Keratinocyte (primary cell): ENCODE measurements at regions not wholly inside any gene's neighbourhood (a gene's known extent, or its start where the extent isn't known, plus 50 kb on each side); places are given as distances from the start of the nearest gene placed in this dataset.

Experiments
- DNase-seq: peaks from one replicate; pipeline ENCODE4 v3.0.0-alpha.2; 2011; ENCODE audit warnings: low read depth, missing footprints, low spot score
- FAIRE-seq: peaks from 2 replicates; lab custom pipeline; 2011; peaks lifted over from hg19 to GRCh38; lab: Jason Lieb, UNC
- H2AFZ ChIP-seq: 2 replicates; pipeline ENCODE4 v1.6.0; 2012; ENCODE audit warnings: low read length, control low read depth, inconsistent platforms; ENCODE audit not compliant: control insufficient read depth
- H3K27ac ChIP-seq: 2 replicates; pipeline ENCODE4 v1.5.1; 2011; ENCODE audit warnings: low read length; ENCODE audit not compliant: control insufficient read depth, insufficient read depth
- H3K27me3 ChIP-seq: 3 replicates; pipeline ENCODE4 v1.6.0; 2011; ENCODE audit warnings: low read length; ENCODE audit not compliant: control insufficient read depth, insufficient read depth; ENCODE audit errors: extremely low read depth
- H3K36me3 ChIP-seq, 2 experiments: 2 replicates in 1 of 2; 3 replicates in 1 of 2; pipeline ENCODE4 v1.5.1; 2011; ENCODE audit warnings: low read length in 2 of 2, mild to moderate bottlenecking in 1 of 2; ENCODE audit not compliant: control insufficient read depth in 2 of 2, insufficient read depth in 2 of 2; ENCODE audit errors: extremely low read depth in 1 of 2
- H3K4me1 ChIP-seq: 3 replicates; pipeline ENCODE4 v1.5.1; 2011; ENCODE audit warnings: low read length; ENCODE audit not compliant: control insufficient read depth, insufficient read depth; ENCODE audit errors: extremely low read depth
- H3K4me2 ChIP-seq: 3 replicates; pipeline ENCODE4 v1.6.0; 2011; ENCODE audit warnings: low read depth, low read length; ENCODE audit not compliant: control insufficient read depth, insufficient read depth; ENCODE audit errors: extremely low read depth
- H3K4me3 ChIP-seq, 3 experiments: fragments of 200-600 bp in 1 of 3; sonication (generic) in 1 of 3; 2 replicates in 2 of 3; 3 replicates in 1 of 3; pipeline ENCODE4 v1.5.1; 2011 to 2016; ENCODE audit warnings: low read length in 3 of 3, mild to moderate bottlenecking in 3 of 3, control low read depth in 2 of 3, inconsistent platforms in 1 of 3, low read depth in 1 of 3, mixed read lengths in 1 of 3, mixed run types in 1 of 3, moderate library complexity in 1 of 3; ENCODE audit not compliant: control insufficient read depth in 2 of 3, insufficient read depth in 2 of 3; ENCODE audit errors: extremely low read depth in 1 of 3
- H3K79me2 ChIP-seq: 2 replicates; pipeline ENCODE4 v1.6.0; 2012; ENCODE audit warnings: low read length; ENCODE audit not compliant: control insufficient read depth, insufficient read depth
- H3K9ac ChIP-seq: 3 replicates; pipeline ENCODE4 v1.6.0; 2011; ENCODE audit warnings: low read length; ENCODE audit not compliant: control insufficient read depth, insufficient read depth; ENCODE audit errors: extremely low read depth
- H3K9me1 ChIP-seq: 3 replicates; pipeline ENCODE4 v1.6.0; 2011; ENCODE audit warnings: low read length; ENCODE audit not compliant: control insufficient read depth, insufficient read depth; ENCODE audit errors: extremely low read depth
- H3K9me3 ChIP-seq: 2 replicates; pipeline ENCODE4 v1.5.1; 2012; ENCODE audit warnings: low read depth, low read length; ENCODE audit not compliant: control insufficient read depth
- H4K20me1 ChIP-seq: 3 replicates; pipeline ENCODE4 v1.6.0; 2011; ENCODE audit warnings: low read length; ENCODE audit not compliant: control insufficient read depth, insufficient read depth; ENCODE audit errors: extremely low read depth
- EZH2 ChIP-seq: IDR thresholded peaks from one replicate; pipeline ENCODE4 v1.6.1; 2012; ENCODE audit warnings: inconsistent platforms, mild to moderate bottlenecking, low read length, moderate library complexity
- dilution Hi-C: fragments of 300-500 bp; cut with MboI; formaldehyde crosslinking; loops from one replicate; pipeline ENCODE4 v1.7.0; 2020; ENCODE audit warnings: low sequenced_read_pairs; ENCODE audit not compliant: extremely low pct_ligation_motif_present
- TF ChIP-seq, protein P1 (sequence below), 3 experiments: IDR thresholded peaks in 1 of 3; conservative IDR thresholded peaks in 1 of 3; optimal IDR thresholded peaks in 1 of 3; 2 replicates in 2 of 3; 3 replicates in 1 of 3; pipeline versions ENCODE3 to v1.5.1; 2011; ENCODE audit warnings: low read length in 3 of 3, mild to moderate bottlenecking in 3 of 3, moderate library complexity in 2 of 3, control low read depth in 1 of 3, inconsistent platforms in 1 of 3; ENCODE audit not compliant: insufficient read depth in 2 of 3; ENCODE audit errors: extremely low read depth in 1 of 3

DNA sequence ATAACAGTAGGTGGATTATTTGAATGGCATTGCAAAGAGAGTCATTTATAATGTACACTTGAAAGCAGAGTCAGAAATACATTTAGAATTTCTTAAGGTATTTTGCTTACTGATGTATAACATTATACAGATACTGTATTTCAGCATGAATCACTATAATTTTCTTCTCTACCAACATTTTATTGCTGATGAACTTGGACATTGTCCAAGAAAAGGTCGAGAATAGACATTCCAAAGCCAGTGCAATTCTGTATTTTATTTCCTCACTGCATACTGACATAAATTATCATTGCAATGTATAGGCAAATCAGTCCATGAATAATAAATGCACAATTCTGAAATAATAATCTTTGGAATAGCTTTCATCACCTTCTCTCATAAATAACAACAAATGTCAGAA is 1420.0 kb upstream of the EYS start:
- H3K36me3 ChIP-seq = no peaks in the 10 kb centered on the region
- no peak overlapping the region for H3K4me2 ChIP-seq
- FAIRE-seq (no peak), DNase-seq (no peak)
- H2AFZ ChIP-seq = no peak overlapping the region
- H4K20me1 ChIP-seq = no peaks in the 10 kb centered on the region
- no peaks in the 10 kb centered on the region for H3K27me3 ChIP-seq
- no peaks in the 10 kb centered on the region for H3K9me1 ChIP-seq
- TF ChIP-seq, protein P1, sequence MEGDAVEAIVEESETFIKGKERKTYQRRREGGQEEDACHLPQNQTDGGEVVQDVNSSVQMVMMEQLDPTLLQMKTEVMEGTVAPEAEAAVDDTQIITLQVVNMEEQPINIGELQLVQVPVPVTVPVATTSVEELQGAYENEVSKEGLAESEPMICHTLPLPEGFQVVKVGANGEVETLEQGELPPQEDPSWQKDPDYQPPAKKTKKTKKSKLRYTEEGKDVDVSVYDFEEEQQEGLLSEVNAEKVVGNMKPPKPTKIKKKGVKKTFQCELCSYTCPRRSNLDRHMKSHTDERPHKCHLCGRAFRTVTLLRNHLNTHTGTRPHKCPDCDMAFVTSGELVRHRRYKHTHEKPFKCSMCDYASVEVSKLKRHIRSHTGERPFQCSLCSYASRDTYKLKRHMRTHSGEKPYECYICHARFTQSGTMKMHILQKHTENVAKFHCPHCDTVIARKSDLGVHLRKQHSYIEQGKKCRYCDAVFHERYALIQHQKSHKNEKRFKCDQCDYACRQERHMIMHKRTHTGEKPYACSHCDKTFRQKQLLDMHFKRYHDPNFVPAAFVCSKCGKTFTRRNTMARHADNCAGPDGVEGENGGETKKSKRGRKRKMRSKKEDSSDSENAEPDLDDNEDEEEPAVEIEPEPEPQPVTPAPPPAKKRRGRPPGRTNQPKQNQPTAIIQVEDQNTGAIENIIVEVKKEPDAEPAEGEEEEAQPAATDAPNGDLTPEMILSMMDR (optimal IDR thresholded peaks at IDR 0.05 in 1 of 3, IDR thresholded peaks at IDR 0.05 in 1 of 3, conservative IDR thresholded peaks at IDR 0.05 in 1 of 3; ENCODE audit: extremely low read depth in 1 of 3, insufficient read depth in 2 of 3, low read length in 3 of 3) = no peak
- no peak for TF ChIP-seq EZH2
- H3K9me3 ChIP-seq = no peaks in the 10 kb centered on the region
- no peak overlapping the region for H3K27ac ChIP-seq
- H3K4me1 ChIP-seq = no peaks in the 10 kb centered on the region
- H3K9ac ChIP-seq = no peak overlapping the region
- H3K4me3 ChIP-seq = no peak overlapping the region
- dilution Hi-C loops = no loop called here
- H3K79me2 ChIP-seq = no peaks in the 10 kb centered on the region

DNA sequence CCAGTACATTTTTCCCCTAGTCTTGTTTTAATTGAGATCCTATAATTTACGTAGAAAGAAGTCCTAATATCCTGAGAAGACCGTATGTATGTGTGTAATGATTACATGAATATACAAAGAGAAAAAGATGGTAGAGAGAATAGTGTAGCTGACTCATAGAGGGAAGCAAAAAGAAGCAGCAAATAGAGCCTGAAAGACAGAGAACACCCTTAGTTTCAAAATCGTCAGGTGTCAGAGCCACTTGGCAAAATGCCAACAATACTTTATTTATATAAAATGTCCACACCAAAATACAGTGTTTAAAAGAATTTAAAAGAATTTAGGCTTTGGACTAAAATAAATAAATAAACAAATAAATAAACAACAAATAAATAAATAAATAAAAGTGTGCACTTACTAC is 1414.1 kb upstream of the EYS start:
- H3K79me2 ChIP-seq = no peaks in the 10 kb centered on the region
- no peak for TF ChIP-seq EZH2
- TF ChIP-seq, protein P1 (optimal IDR thresholded peaks at IDR 0.05 in 1 of 3, IDR thresholded peaks at IDR 0.05 in 1 of 3, conservative IDR thresholded peaks at IDR 0.05 in 1 of 3; ENCODE audit: extremely low read depth in 1 of 3, insufficient read depth in 2 of 3, low read length in 3 of 3) = no peak
- H3K4me1 ChIP-seq = no peaks in the 10 kb centered on the region
- no peaks in the 10 kb centered on the region for H3K9me1 ChIP-seq
- no peak overlapping the region for H3K4me3 ChIP-seq
- H3K9me3 ChIP-seq = no peaks in the 10 kb centered on the region
- DNase-seq (no peak), FAIRE-seq (no peak)
- no peaks in the 10 kb centered on the region for H3K36me3 ChIP-seq
- no peaks in the 10 kb centered on the region for H4K20me1 ChIP-seq
- no peaks in the 10 kb centered on the region for H3K27me3 ChIP-seq
- H3K27ac ChIP-seq = no peak overlapping the region
- H3K4me2 ChIP-seq = no peak overlapping the region
- H2AFZ ChIP-seq = no peak overlapping the region
- no peak overlapping the region for H3K9ac ChIP-seq
- dilution Hi-C loops = no loop called here
